ENCODE measurements at regions not wholly inside any gene's neighbourhood (a gene's known extent, or its start where the extent isn't known, plus 50 kb on each side); places are given as distances from the start of the nearest gene placed in this dataset.

DNA sequence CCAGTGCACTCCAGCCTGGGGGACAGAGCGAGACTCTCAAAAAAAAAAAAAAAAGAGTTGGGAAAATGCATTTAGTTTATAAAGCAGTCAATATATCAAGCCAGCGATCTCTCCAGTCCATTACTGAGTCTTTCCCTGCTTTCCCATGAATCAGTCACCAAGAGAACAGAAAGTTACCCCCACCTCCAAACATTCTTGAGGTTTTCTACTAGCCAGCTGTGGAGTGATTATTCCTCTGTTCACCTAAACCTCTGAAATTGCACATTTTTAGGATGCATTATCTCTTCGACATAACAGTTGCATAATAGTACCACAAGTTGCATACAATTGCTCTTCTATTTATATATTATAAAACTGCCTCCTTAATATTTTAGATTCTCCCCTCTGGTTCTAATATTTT, 134.8 kb upstream of the DIO3 start:
- TF ChIP-seq, protein P1, sequence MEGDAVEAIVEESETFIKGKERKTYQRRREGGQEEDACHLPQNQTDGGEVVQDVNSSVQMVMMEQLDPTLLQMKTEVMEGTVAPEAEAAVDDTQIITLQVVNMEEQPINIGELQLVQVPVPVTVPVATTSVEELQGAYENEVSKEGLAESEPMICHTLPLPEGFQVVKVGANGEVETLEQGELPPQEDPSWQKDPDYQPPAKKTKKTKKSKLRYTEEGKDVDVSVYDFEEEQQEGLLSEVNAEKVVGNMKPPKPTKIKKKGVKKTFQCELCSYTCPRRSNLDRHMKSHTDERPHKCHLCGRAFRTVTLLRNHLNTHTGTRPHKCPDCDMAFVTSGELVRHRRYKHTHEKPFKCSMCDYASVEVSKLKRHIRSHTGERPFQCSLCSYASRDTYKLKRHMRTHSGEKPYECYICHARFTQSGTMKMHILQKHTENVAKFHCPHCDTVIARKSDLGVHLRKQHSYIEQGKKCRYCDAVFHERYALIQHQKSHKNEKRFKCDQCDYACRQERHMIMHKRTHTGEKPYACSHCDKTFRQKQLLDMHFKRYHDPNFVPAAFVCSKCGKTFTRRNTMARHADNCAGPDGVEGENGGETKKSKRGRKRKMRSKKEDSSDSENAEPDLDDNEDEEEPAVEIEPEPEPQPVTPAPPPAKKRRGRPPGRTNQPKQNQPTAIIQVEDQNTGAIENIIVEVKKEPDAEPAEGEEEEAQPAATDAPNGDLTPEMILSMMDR (conservative IDR thresholded peaks at IDR 0.05; ENCODE audit: low read depth in 2 of 2), result no peak
- TF ChIP-seq EZH2phosphoT487 (IDR thresholded peaks at IDR 0.05; ENCODE audit: unreplicated experiment), result no peak
- TF ChIP-seq, protein P2, sequence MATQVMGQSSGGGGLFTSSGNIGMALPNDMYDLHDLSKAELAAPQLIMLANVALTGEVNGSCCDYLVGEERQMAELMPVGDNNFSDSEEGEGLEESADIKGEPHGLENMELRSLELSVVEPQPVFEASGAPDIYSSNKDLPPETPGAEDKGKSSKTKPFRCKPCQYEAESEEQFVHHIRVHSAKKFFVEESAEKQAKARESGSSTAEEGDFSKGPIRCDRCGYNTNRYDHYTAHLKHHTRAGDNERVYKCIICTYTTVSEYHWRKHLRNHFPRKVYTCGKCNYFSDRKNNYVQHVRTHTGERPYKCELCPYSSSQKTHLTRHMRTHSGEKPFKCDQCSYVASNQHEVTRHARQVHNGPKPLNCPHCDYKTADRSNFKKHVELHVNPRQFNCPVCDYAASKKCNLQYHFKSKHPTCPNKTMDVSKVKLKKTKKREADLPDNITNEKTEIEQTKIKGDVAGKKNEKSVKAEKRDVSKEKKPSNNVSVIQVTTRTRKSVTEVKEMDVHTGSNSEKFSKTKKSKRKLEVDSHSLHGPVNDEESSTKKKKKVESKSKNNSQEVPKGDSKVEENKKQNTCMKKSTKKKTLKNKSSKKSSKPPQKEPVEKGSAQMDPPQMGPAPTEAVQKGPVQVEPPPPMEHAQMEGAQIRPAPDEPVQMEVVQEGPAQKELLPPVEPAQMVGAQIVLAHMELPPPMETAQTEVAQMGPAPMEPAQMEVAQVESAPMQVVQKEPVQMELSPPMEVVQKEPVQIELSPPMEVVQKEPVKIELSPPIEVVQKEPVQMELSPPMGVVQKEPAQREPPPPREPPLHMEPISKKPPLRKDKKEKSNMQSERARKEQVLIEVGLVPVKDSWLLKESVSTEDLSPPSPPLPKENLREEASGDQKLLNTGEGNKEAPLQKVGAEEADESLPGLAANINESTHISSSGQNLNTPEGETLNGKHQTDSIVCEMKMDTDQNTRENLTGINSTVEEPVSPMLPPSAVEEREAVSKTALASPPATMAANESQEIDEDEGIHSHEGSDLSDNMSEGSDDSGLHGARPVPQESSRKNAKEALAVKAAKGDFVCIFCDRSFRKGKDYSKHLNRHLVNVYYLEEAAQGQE (IDR thresholded peaks at IDR 0.05; ENCODE audit: unreplicated experiment), result no peak
